Nephron (organoid): ENCODE measurements at regions not wholly inside any gene's neighbourhood (a gene's known extent, or its start where the extent isn't known, plus 50 kb on each side); places are given as distances from the start of the nearest gene placed in this dataset.

Experiments
- H3K27ac Mint-ChIP-seq, 3 experiments: 2 replicates each; pipeline ENCODE4 v1.8.0; 2020; ENCODE audit warnings: mixed read lengths in 3 of 3, mild to moderate bottlenecking in 2 of 3, moderate library complexity in 1 of 3
- H3K27me3 Mint-ChIP-seq: 2 replicates; pipeline ENCODE4 v1.8.0; 2021; ENCODE audit warnings: low read depth, mild to moderate bottlenecking, moderate library complexity, mixed read lengths
- H3K36me3 Mint-ChIP-seq: 2 replicates; pipeline ENCODE4 v1.8.0; 2020; ENCODE audit warnings: low read depth, mixed read lengths
- H3K4me1 Mint-ChIP-seq: 2 replicates; pipeline ENCODE4 v1.8.0; 2020; ENCODE audit warnings: mixed read lengths
- H3K4me3 Mint-ChIP-seq, 3 experiments: 2 replicates each; pipeline ENCODE4 v1.8.0; 2020; ENCODE audit warnings: mild to moderate bottlenecking in 3 of 3, mixed read lengths in 3 of 3, moderate library complexity in 2 of 3
- H3K9me3 Mint-ChIP-seq: 2 replicates; pipeline ENCODE4 v1.8.0; 2020; ENCODE audit warnings: mixed read lengths
- TF ChIP-seq, protein P1 (sequence below), 3 experiments: fragments of 200-600 bp; sonication (generic); IDR thresholded peaks; one replicate each; pipeline ENCODE4 v1.5.0; 2021; ENCODE audit warnings: antibody characterized with exemption in 3 of 3; ENCODE audit not compliant: unreplicated experiment in 3 of 3

DNA sequence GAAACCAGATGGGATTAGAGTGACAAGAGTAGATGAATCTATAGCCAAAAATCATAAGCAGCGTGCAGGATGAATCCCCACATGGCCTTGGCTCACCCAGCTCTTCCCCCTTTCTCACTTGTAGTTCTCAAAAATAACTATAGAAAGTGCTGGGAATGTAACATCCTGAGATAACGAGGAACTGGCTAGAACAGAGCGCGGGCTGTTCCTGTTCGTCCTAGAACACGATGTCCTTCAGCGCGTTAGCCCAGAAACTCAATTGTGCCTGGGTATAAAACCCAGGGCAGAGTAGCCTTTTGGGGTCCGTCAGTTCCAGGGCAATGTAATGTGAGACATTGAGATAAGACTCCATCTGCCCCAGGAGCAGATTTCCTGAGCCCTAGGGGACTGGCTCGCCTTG, 326.2 kb downstream of the TSHZ3 start:
- TF ChIP-seq, protein P1, sequence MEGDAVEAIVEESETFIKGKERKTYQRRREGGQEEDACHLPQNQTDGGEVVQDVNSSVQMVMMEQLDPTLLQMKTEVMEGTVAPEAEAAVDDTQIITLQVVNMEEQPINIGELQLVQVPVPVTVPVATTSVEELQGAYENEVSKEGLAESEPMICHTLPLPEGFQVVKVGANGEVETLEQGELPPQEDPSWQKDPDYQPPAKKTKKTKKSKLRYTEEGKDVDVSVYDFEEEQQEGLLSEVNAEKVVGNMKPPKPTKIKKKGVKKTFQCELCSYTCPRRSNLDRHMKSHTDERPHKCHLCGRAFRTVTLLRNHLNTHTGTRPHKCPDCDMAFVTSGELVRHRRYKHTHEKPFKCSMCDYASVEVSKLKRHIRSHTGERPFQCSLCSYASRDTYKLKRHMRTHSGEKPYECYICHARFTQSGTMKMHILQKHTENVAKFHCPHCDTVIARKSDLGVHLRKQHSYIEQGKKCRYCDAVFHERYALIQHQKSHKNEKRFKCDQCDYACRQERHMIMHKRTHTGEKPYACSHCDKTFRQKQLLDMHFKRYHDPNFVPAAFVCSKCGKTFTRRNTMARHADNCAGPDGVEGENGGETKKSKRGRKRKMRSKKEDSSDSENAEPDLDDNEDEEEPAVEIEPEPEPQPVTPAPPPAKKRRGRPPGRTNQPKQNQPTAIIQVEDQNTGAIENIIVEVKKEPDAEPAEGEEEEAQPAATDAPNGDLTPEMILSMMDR (IDR thresholded peaks at IDR 0.05; ENCODE audit: unreplicated experiment in 3 of 3), result no peak
- Mint-ChIP-seq H3K36me3 (peaks cover 8% of the 10 kb centered on the region), H3K27me3 (no peaks in the 10 kb centered on the region), H3K4me1 (peaks cover 7% of the 10 kb centered on the region), H3K27ac (no peak overlapping the region), H3K4me3 (no peak overlapping the region), H3K9me3 (peaks cover 33% of the 10 kb centered on the region)

DNA sequence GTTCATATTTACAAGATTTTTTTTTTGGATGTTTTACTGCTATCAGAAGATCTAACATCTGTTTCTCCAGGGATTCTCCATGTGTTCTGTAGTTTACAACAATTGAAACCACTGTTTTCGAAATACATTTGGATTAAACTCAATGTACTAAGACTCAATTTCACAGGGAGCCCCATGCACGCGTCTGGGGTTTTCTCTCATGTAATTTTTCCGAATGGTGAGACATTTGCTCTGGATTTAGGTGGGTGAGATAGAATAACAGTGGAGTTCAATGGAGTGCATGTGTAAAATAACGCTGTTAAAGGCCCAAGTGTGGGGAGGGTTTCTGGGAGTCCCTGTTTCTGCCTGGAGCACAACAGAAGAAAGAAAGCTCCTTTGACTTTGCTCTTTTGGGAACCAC, 330.3 kb downstream of the TSHZ3 start:
- TF ChIP-seq, protein P1 (IDR thresholded peaks at IDR 0.05; ENCODE audit: unreplicated experiment in 3 of 3), result no peak
- Mint-ChIP-seq H3K4me1 (peaks cover 27% of the 10 kb centered on the region), H3K9me3 (peaks cover 12% of the 10 kb centered on the region), H3K27me3 (peaks cover 7% of the 10 kb centered on the region), H3K36me3 (no peaks in the 10 kb centered on the region), H3K4me3 (no peak overlapping the region), H3K27ac (peak overlapping the region in 2 of 3 experiments; percentile 1 to 6)

GRCh38 chr19:31015778-31016177, 333.5 kb downstream of the TSHZ3 start:
- TF ChIP-seq, protein P1 (IDR thresholded peaks at IDR 0.05; ENCODE audit: unreplicated experiment in 3 of 3), result no peak
- Mint-ChIP-seq H3K9me3 (no peaks in the 10 kb centered on the region), H3K4me3 (no peak overlapping the region), H3K27ac (no peak overlapping the region), H3K36me3 (no peaks in the 10 kb centered on the region), H3K4me1 (peaks cover 27% of the 10 kb centered on the region), H3K27me3 (peaks cover 15% of the 10 kb centered on the region)

- H3K27me3 Mint-ChIP-seq, result peaks cover 15% of the 10 kb centered on the region
- H3K9me3 Mint-ChIP-seq, result no peaks in the 10 kb centered on the region
- TF ChIP-seq, protein P1 (IDR thresholded peaks at IDR 0.05; ENCODE audit: unreplicated experiment in 3 of 3), result no peak
- H3K4me3 Mint-ChIP-seq, result no peak overlapping the region
- no peak overlapping the region for H3K27ac Mint-ChIP-seq
- peaks cover 27% of the 10 kb centered on the region for H3K4me1 Mint-ChIP-seq
- H3K36me3 Mint-ChIP-seq, result no peaks in the 10 kb centered on the region
Observed at GRCh38 chr19:31014668-31015067, 334.6 kb downstream of the TSHZ3 start.

DNA sequence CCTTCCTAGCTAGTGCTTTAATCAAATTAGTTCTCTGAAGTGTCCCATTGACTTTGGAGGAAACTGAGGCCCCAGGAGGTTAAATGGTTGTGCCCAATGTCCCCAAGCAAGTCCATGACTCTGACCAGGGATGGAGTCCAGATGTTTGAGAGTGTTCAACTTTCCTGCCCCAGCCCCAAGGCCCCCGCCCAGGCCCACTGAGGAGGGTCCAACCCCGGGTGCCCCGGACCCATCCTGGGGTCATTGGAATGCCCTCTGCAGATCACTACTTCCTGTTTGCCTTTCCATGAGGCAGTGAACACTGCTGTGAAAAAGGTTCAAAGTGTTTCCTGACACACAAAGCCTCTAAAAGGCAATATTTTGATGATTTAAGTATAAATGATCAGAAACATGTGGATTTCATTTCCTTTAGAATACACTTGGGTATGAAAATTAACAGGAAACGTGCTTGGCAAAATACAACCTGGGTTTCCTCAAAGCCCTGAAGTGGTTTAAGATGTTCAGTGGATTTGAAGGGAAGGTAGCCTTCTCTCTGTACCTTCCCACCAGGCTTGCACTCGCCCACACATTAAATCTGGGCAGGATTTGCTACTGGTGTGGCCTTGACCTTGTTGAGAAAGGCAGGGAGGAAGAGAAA, 335.7 kb downstream of the TSHZ3 start:
- TF ChIP-seq, protein P1 (IDR thresholded peaks at IDR 0.05; ENCODE audit: unreplicated experiment in 3 of 3), result no peak
- H3K4me3 Mint-ChIP-seq, result no peak overlapping the region
- H3K9me3 Mint-ChIP-seq, result no peaks in the 10 kb centered on the region
- H3K36me3 Mint-ChIP-seq, result no peaks in the 10 kb centered on the region
- H3K4me1 Mint-ChIP-seq, result peaks cover 21% of the 10 kb centered on the region
- peaks cover 15% of the 10 kb centered on the region for H3K27me3 Mint-ChIP-seq
- peak overlapping the region in 2 of 3 experiments; percentile 11 to 18 for H3K27ac Mint-ChIP-seq
